OCI-LY1 (cell line): ENCODE measurements at regions not wholly inside any gene's neighbourhood (a gene's known extent, or its start where the extent isn't known, plus 50 kb on each side); places are given as distances from the start of the nearest gene placed in this dataset.

Source experiments
- H2AFZ ChIP-seq: fragments of 200-600 bp; sonication (generic), shearing (Covaris generic); 2 replicates; pipeline ENCODE4 v1.6.0; 2014; ENCODE audit warnings: antibody characterized with exemption, mild to moderate bottlenecking, low read length
- H3F3A ChIP-seq: fragments of 200-600 bp; sonication (generic), shearing (Covaris generic); 2 replicates; pipeline ENCODE4 v1.6.0; 2014; ENCODE audit warnings: mild to moderate bottlenecking, antibody characterized with exemption, low read length, moderate library complexity; ENCODE audit not compliant: insufficient read depth
- H3K27ac ChIP-seq: fragments of 200-600 bp; sonication (generic); 2 replicates; pipeline ENCODE4 v1.5.1; 2014; ENCODE audit warnings: low read length, mixed run types, mild to moderate bottlenecking, low read depth; ENCODE audit not compliant: poor library complexity, severe bottlenecking
- H3K27me3 ChIP-seq: fragments of 200-600 bp; sonication (generic); 2 replicates; pipeline ENCODE4 v1.6.0; 2014; ENCODE audit warnings: antibody characterized with exemption, mild to moderate bottlenecking, low read length, moderate library complexity; ENCODE audit not compliant: insufficient read depth
- H3K36me3 ChIP-seq: fragments of 200-600 bp; sonication (generic); 2 replicates; pipeline ENCODE4 v1.6.1; 2014; ENCODE audit warnings: mild to moderate bottlenecking, antibody characterized with exemption, low read length, moderate library complexity, mixed read lengths; ENCODE audit not compliant: insufficient read depth
- H3K4me1 ChIP-seq: fragments of 200-600 bp; sonication (generic); 2 replicates; pipeline ENCODE4 v1.5.1; 2014; ENCODE audit warnings: mild to moderate bottlenecking, low read length, moderate library complexity; ENCODE audit not compliant: insufficient read depth, severe bottlenecking
- H3K4me2 ChIP-seq: fragments of 200-600 bp; sonication (generic), shearing (Covaris generic); 2 replicates; pipeline ENCODE4 v1.6.1; 2014; ENCODE audit warnings: low read length
- H3K4me3 ChIP-seq: fragments of 200-600 bp; sonication (generic); 2 replicates; pipeline ENCODE4 v1.5.1; 2014; ENCODE audit warnings: low read length, low read depth, mild to moderate bottlenecking, mixed read lengths; ENCODE audit not compliant: poor library complexity, severe bottlenecking
- H3K79me2 ChIP-seq: fragments of 200-600 bp; shearing (Covaris generic); 2 replicates; pipeline ENCODE4 v1.6.1; 2016; ENCODE audit warnings: mixed run types, low read length, mixed read lengths; ENCODE audit not compliant: insufficient read depth
- H3K9ac ChIP-seq: fragments of 200-600 bp; sonication (generic), shearing (Covaris generic); 2 replicates; pipeline ENCODE4 v1.6.1; 2014; ENCODE audit warnings: mild to moderate bottlenecking, low read length, mixed read lengths
- H3K9me2 ChIP-seq: fragments of 200-600 bp; sonication (generic), shearing (Covaris generic); 2 replicates; pipeline ENCODE4 v1.6.1; 2014; ENCODE audit warnings: low read depth, mild to moderate bottlenecking, low read length, mixed read lengths
- H3K9me3 ChIP-seq: fragments of 200-600 bp; shearing (Covaris generic); 2 replicates; pipeline ENCODE4 v1.6.1; 2014; ENCODE audit warnings: low read length, mixed read lengths
- H4K20me1 ChIP-seq: fragments of 200-600 bp; sonication (generic), shearing (Covaris generic); 2 replicates; pipeline ENCODE4 v1.6.0; 2016; ENCODE audit warnings: mild to moderate bottlenecking, low read length; ENCODE audit not compliant: insufficient read depth
- EZH2 ChIP-seq: fragments of 200-600 bp; sonication (generic), shearing (Covaris generic); IDR thresholded peaks from 2 replicates; pipeline ENCODE4 v1.8.0; 2017; ENCODE audit warnings: borderline replicate concordance, mixed run types, mild to moderate bottlenecking, antibody characterized with exemption, low read length, moderate library complexity, mixed read lengths
- TF ChIP-seq, protein P1 (sequence below): fragments of 200-600 bp; sonication (generic), shearing (Covaris generic); IDR thresholded peaks from 2 replicates; pipeline ENCODE4 v1.5.1; 2017; ENCODE audit warnings: mild to moderate bottlenecking, antibody characterized with exemption, low read length, moderate library complexity, mixed read lengths

DNA sequence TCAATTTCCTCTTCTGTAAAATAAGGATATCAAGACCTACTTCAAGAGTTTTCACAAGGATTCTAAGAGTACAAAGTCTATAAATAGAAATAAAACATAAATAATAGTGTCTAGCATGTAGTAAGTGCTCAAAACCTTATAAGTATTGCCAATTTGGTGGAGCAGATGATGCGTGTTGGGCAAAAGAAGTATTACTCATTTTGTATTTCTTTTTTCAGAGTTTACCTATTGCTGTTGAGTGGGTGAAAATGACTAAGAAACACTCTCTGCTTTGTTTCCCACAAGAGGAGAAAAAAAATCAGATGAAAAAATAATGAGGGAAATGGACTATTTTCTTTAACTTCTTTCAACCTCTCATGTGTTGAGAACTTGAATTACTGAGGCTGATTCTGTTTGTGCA lies 103.3 kb upstream of the KCNK2 start:
- Histone ChIP-seq H3K9me3 (no peaks in the 10 kb centered on the region), H3F3A (no peaks in the 10 kb centered on the region), H3K27ac (no peak overlapping the region), H3K9me2 (no peaks in the 10 kb centered on the region), H3K9ac (no peak overlapping the region), H4K20me1 (no peaks in the 10 kb centered on the region), H3K4me3 (no peak overlapping the region), H3K4me1 (no peaks in the 10 kb centered on the region), H2AFZ (no peak overlapping the region), H3K27me3 (no peaks in the 10 kb centered on the region), H3K36me3 (no peaks in the 10 kb centered on the region), H3K4me2 (no peak overlapping the region), H3K79me2 (no peaks in the 10 kb centered on the region)
- no peak for TF ChIP-seq EZH2

DNA sequence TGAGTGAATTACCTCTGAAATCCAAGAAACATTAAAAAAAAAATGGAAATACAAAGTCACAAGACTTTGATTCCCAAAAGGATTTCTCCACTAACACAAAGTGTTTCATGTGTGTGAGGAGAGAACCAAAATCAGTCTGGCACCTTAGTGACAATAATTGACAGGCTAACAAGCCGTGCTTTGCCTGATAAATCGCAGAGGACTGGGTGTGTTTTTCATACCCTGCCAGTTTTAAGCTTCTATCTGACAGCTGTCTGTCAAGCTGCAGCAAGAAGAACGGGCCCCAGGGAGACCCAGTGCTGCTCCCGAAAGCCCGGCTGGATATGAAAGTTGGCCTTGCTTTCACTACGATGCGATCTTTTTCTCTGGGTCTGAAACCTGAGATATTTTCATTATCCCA lies 101.6 kb upstream of the KCNK2 start:
- Histone ChIP-seq H4K20me1 (no peaks in the 10 kb centered on the region), H3K4me2 (no peak overlapping the region), H3K27ac (no peak overlapping the region)

DNA sequence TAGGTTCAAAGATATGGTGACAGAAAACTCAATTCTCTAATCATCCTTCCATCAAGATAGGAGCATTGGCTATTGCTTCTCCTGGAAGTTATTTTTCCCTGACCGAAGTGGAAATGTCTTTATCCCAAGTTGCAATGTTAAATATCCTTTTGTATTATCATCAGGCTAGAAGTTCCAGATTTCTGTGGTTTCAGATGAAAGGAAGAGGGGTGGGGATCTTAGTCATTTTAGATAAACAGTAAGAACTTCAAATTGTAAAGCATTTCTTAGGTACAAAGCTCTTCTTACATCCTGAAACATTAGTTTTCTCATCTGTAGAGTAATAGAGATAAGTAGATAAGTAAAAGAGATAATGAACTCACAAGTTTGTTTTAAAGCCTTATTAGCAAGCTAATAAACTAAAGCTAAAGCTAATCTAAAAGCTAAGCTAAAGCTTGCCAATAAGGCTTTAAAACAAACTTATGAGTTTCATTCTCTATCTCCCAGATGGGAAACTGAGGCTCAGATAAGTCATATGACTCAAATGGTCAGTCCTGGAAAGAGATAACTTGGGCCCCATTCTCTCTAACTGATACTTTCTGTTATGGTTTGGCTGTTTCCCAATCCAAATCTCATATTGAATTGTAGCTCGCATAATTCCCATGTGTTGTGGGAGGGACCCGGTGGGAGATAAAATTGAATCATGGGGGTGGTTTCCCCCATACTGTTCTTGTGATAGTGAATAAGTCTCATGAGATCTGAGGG lies 99.2 kb upstream of the KCNK2 start:
- H3K4me2 ChIP-seq: no peak overlapping the region

More for the DNA sequence above, 101.6 kb upstream of the KCNK2 start:
- H2AFZ ChIP-seq: no peak overlapping the region
- no peaks in the 10 kb centered on the region for H3F3A ChIP-seq
- no peaks in the 10 kb centered on the region for H3K36me3 ChIP-seq
- H3K9ac ChIP-seq: no peak overlapping the region
- H3K4me3 ChIP-seq: no peak overlapping the region
- H3K4me1 ChIP-seq: no peaks in the 10 kb centered on the region
- H3K9me2 ChIP-seq: no peaks in the 10 kb centered on the region
- TF ChIP-seq, protein P1, sequence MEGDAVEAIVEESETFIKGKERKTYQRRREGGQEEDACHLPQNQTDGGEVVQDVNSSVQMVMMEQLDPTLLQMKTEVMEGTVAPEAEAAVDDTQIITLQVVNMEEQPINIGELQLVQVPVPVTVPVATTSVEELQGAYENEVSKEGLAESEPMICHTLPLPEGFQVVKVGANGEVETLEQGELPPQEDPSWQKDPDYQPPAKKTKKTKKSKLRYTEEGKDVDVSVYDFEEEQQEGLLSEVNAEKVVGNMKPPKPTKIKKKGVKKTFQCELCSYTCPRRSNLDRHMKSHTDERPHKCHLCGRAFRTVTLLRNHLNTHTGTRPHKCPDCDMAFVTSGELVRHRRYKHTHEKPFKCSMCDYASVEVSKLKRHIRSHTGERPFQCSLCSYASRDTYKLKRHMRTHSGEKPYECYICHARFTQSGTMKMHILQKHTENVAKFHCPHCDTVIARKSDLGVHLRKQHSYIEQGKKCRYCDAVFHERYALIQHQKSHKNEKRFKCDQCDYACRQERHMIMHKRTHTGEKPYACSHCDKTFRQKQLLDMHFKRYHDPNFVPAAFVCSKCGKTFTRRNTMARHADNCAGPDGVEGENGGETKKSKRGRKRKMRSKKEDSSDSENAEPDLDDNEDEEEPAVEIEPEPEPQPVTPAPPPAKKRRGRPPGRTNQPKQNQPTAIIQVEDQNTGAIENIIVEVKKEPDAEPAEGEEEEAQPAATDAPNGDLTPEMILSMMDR: no peak
- no peak for TF ChIP-seq EZH2
- no peaks in the 10 kb centered on the region for H3K9me3 ChIP-seq
- H3K79me2 ChIP-seq: no peaks in the 10 kb centered on the region
- H3K27me3 ChIP-seq: no peaks in the 10 kb centered on the region

More for the DNA sequence above, 99.2 kb upstream of the KCNK2 start:
- H3K4me1 ChIP-seq: no peaks in the 10 kb centered on the region
- H3K9me3 ChIP-seq: no peaks in the 10 kb centered on the region
- no peak overlapping the region for H3K4me3 ChIP-seq
- no peak overlapping the region for H3K27ac ChIP-seq
- H3K9me2 ChIP-seq: no peaks in the 10 kb centered on the region
- no peaks in the 10 kb centered on the region for H3K36me3 ChIP-seq
- no peaks in the 10 kb centered on the region for H3K27me3 ChIP-seq
- H3K9ac ChIP-seq: no peak overlapping the region
- H4K20me1 ChIP-seq: no peaks in the 10 kb centered on the region
- no peaks in the 10 kb centered on the region for H3K79me2 ChIP-seq
- TF ChIP-seq, protein P1: no peak
- no peak for TF ChIP-seq EZH2
- H3F3A ChIP-seq: no peaks in the 10 kb centered on the region
- H2AFZ ChIP-seq: no peak overlapping the region
